IMR-90 (cell line): ENCODE measurements at regions not wholly inside any gene's neighbourhood (a gene's known extent, or its start where the extent isn't known, plus 50 kb on each side); places are given as distances from the start of the nearest gene placed in this dataset.

Experiments used
- ATAC-seq: fragments of 200-7000 bp; cut with Tn5 transposase; 2 replicates; pipeline ENCODE4 v1.9.1; 2020; ENCODE audit warnings: low read depth, mild to moderate bottlenecking, moderate library complexity
- BruUV-seq: library from RNA; stranded (reverse); fragments of 400-500 nt; replicated peaks from 2 replicates; lab custom pipeline; 2021; lab: Mats Ljungman, UMichigan
- CTCF ChIA-PET: fragments of 300-600 bp; formaldehyde crosslinking; extraction: SDS; loops from one replicate; lab custom pipeline; 2021; ENCODE audit warnings: antibody characterized with exemption; lab: Yijun Ruan, JAX
- POLR2A ChIA-PET: fragments of 300-600 bp; sonication (Branson Sonifier 250); formaldehyde crosslinking; loops from one replicate; lab custom pipeline; 2022; ENCODE audit warnings: antibody characterized with exemption; ENCODE audit not compliant: unreplicated experiment; lab: Charles Lee
- DNase-seq: peaks from one replicate; pipeline ENCODE4 v3.0.0; 2013
- H2AFZ ChIP-seq: replicated peaks from 2 replicates; pipeline ENCODE3; 2013; ENCODE audit warnings: low read length, mild to moderate bottlenecking; ENCODE audit not compliant: poor library complexity
- H2AK5ac ChIP-seq: 2 replicates; pipeline ENCODE4 v1.6.1; 2013; ENCODE audit warnings: low read depth, low read length, inconsistent platforms
- H2AK9ac ChIP-seq: replicated peaks from 2 replicates; pipeline ENCODE3; 2013; ENCODE audit warnings: mild to moderate bottlenecking, low read depth, low read length, moderate library complexity; ENCODE audit not compliant: poor library complexity
- H2BK120ac ChIP-seq: 2 replicates; pipeline ENCODE4 v1.6.1; 2013; ENCODE audit warnings: low read depth, low read length, inconsistent platforms
- H2BK15ac ChIP-seq: 3 replicates; pipeline ENCODE4 v1.6.1; 2013; ENCODE audit warnings: low read depth, low read length, inconsistent platforms
- H2BK20ac ChIP-seq: 2 replicates; pipeline ENCODE4 v1.6.1; 2013; ENCODE audit warnings: low read depth, mild to moderate bottlenecking, inconsistent platforms, low read length, moderate library complexity
- H2BK5ac ChIP-seq: 2 replicates; pipeline ENCODE4 v1.6.1; 2013; ENCODE audit warnings: mild to moderate bottlenecking, low read depth, low read length, inconsistent platforms; ENCODE audit not compliant: poor library complexity, severe bottlenecking
- H3K14ac ChIP-seq: replicated peaks from 2 replicates; pipeline ENCODE4 v1.6.1; 2013; ENCODE audit warnings: low read depth, low read length, inconsistent platforms
- H3K18ac ChIP-seq: 2 replicates; pipeline ENCODE4 v1.6.1; 2013; ENCODE audit warnings: low read depth, low read length, control low read depth
- H3K23ac ChIP-seq: 2 replicates; pipeline ENCODE4 v1.6.1; 2013; ENCODE audit warnings: low read depth, low read length, inconsistent platforms
- H3K27ac ChIP-seq: 2 replicates; pipeline ENCODE4 v1.5.1; 2013; ENCODE audit warnings: mild to moderate bottlenecking, control low read depth, low read length; ENCODE audit not compliant: insufficient read depth
- H3K27me3 ChIP-seq: 2 replicates; pipeline ENCODE4 v1.6.1; 2013; ENCODE audit warnings: low read length; ENCODE audit not compliant: control insufficient read depth, insufficient read depth
- H3K36me3 ChIP-seq: 2 replicates; pipeline ENCODE4 v1.6.1; 2013; ENCODE audit warnings: low read length, mixed read lengths; ENCODE audit not compliant: control insufficient read depth, insufficient read depth
- H3K4ac ChIP-seq: 2 replicates; pipeline ENCODE4 v1.6.1; 2013; ENCODE audit warnings: low read depth, low read length, inconsistent platforms
- H3K4me1 ChIP-seq: 2 replicates; pipeline ENCODE4 v1.6.1; 2013; ENCODE audit warnings: low read length, mixed read lengths; ENCODE audit not compliant: control insufficient read depth, insufficient read depth
- H3K4me2 ChIP-seq: 2 replicates; pipeline ENCODE4 v1.6.1; 2013; ENCODE audit warnings: low read depth, mild to moderate bottlenecking, control low read depth, low read length, moderate library complexity
- H3K4me3 ChIP-seq: 2 replicates; pipeline ENCODE4 v1.5.1; 2013; ENCODE audit warnings: low read depth, mild to moderate bottlenecking, control low read depth, low read length, moderate library complexity; ENCODE audit not compliant: insufficient read depth
- H3K56ac ChIP-seq: 2 replicates; pipeline ENCODE4 v1.6.1; 2013; ENCODE audit warnings: low read length, inconsistent platforms; ENCODE audit not compliant: insufficient read depth; ENCODE audit errors: extremely low read depth
- H3K79me1 ChIP-seq, 2 experiments: 2 replicates each; pipeline ENCODE4 v1.6.1; 2013; ENCODE audit warnings: low read length in 2 of 2, inconsistent platforms in 1 of 2, low read depth in 1 of 2
- H3K9ac ChIP-seq: 2 replicates; pipeline ENCODE4 v1.6.1; 2013; ENCODE audit warnings: low read depth, low read length, control low read depth
- H3K9me1 ChIP-seq: 2 replicates; pipeline ENCODE4 v1.6.1; 2013; ENCODE audit warnings: low read length, inconsistent platforms; ENCODE audit not compliant: insufficient read depth
- H3K9me3 ChIP-seq: 2 replicates; pipeline ENCODE4 v1.6.1; 2013; ENCODE audit warnings: low read length; ENCODE audit not compliant: control insufficient read depth, insufficient read depth
- H4K20me1 ChIP-seq: 2 replicates; pipeline ENCODE4 v1.6.1; 2013; ENCODE audit warnings: low read length, inconsistent platforms; ENCODE audit not compliant: insufficient read depth
- H4K5ac ChIP-seq: 2 replicates; pipeline ENCODE4 v1.6.1; 2013; ENCODE audit warnings: mild to moderate bottlenecking, low read depth, low read length, control low read depth
- H4K8ac ChIP-seq, 2 experiments: 2 replicates each; pipeline ENCODE4 v1.6.1; 2013; ENCODE audit warnings: low read depth in 2 of 2, low read length in 2 of 2, control low read depth in 1 of 2, inconsistent platforms in 1 of 2
- H4K91ac ChIP-seq: 2 replicates; pipeline ENCODE4 v1.6.1; 2013; ENCODE audit warnings: low read depth, low read length, inconsistent platforms; ENCODE audit not compliant: insufficient read depth
- BHLHE40 ChIP-seq: fragments of 150-350 bp; IDR thresholded peaks from 2 replicates; pipeline ENCODE4 v1.6.1; 2016; ENCODE audit warnings: mild to moderate bottlenecking, low read depth, low read length
- CEBPB ChIP-seq: IDR thresholded peaks from 2 replicates; pipeline ENCODE4 v1.6.1; 2012; ENCODE audit warnings: low read depth, low read length, improper control_type of control experiment
- CHD1 ChIP-seq: IDR thresholded peaks from 2 replicates; pipeline ENCODE4 v1.6.1; 2012; ENCODE audit warnings: low read depth, low read length, improper control_type of control experiment
- FOS ChIP-seq: fragments of 150-350 bp; IDR thresholded peaks from 2 replicates; pipeline ENCODE4 v1.6.1; 2016; ENCODE audit warnings: low read depth, low read length
- MAZ ChIP-seq: IDR thresholded peaks from 2 replicates; pipeline ENCODE4 v1.6.1; 2012; ENCODE audit warnings: low read depth, mild to moderate bottlenecking, low read length, improper control_type of control experiment, moderate library complexity, borderline replicate concordance
- NFE2L2 ChIP-seq: fragments of 150-350 bp; IDR thresholded peaks from 2 replicates; pipeline ENCODE4 v1.6.1; 2016; ENCODE audit warnings: low read depth, mild to moderate bottlenecking, low read length
- POLR2A ChIP-seq: IDR thresholded peaks from 2 replicates; pipeline ENCODE4 v1.6.1; 2012; ENCODE audit warnings: mild to moderate bottlenecking, low read depth, low read length
- RAD21 ChIP-seq: IDR thresholded peaks from 2 replicates; pipeline ENCODE4 v1.6.1; 2012; ENCODE audit warnings: low read length, improper control_type of control experiment
- WGBS, 2 experiments: methylation state at CpG; one replicate each; pipeline versions ENCODE4 v1.1.5 to v1.1.7; 2013; ENCODE audit warnings: missing lambda C conversion rate in 2 of 2; ENCODE audit not compliant: insufficient read length in 1 of 2; ENCODE audit errors: extremely low coverage in 2 of 2; 5-methylcytosine and 5-hydroxymethylcytosine counted together
- dilution Hi-C: fragments of 300-500 bp; cut with HindIII; formaldehyde crosslinking; loops from one replicate; pipeline ENCODE4 v1.14.3; 2018; ENCODE audit warnings: low sequenced_read_pairs; ENCODE audit not compliant: unreplicated experiment
- in situ Hi-C: fragments of 300-500 bp; cut with MboI; formaldehyde crosslinking; loops from 3 replicates; pipeline ENCODE4 v1.14.3; 2019; ENCODE audit warnings: low sequenced_read_pairs, inconsistent platforms, mixed read lengths
- intact Hi-C: fragments of 100-400 bp; cut with micrococcal nuclease; formaldehyde crosslinking; loops from 2 replicates; pipeline ENCODE4 v1.10.0; 2022

GRCh38 chr11:15700456-15700855 is 585.7 kb downstream of the INSC start:
- no peak overlapping the region for H3K56ac ChIP-seq
- no peak overlapping the region for H2AK9ac ChIP-seq
- H2AFZ ChIP-seq, result no peak overlapping the region
- H3K23ac ChIP-seq, result no peak overlapping the region
- no peaks in the 10 kb centered on the region for H3K36me3 ChIP-seq
- no peaks in the 10 kb centered on the region for H3K79me1 ChIP-seq
- dilution Hi-C loops (no loop called here), intact Hi-C loops (no loop called here), in situ Hi-C loops (no loop called here)
- no peak overlapping the region for H3K27ac ChIP-seq
- TF ChIP-seq RAD21 (no peak), MAZ (no peak), BHLHE40 (no peak), FOS (no peak), CHD1 (no peak), POLR2A (no peak), CEBPB (no peak), NFE2L2 (no peak)
- no peak overlapping the region for H3K18ac ChIP-seq
- no peak overlapping the region for H3K4ac ChIP-seq
- WGBS, 2 experiments, result no CpG with 5 or more reads among the region's 3 CpGs
- H2AK5ac ChIP-seq, result no peak overlapping the region
- H3K4me3 ChIP-seq, result no peak overlapping the region
- ChIA-PET POLR2A (no interaction called here), CTCF (interaction anchor here (0.6 kb wide), 1 partner anchor 400 kb away, joined by 3 read pairs; no protein-coding TSS in a partner anchor)
- ATAC-seq (no peak), DNase-seq (no peak)
- no peak overlapping the region for H2BK120ac ChIP-seq
- no peak overlapping the region for H3K4me2 ChIP-seq
- H3K9me3 ChIP-seq, result 0 out of 2 replicates have a peak, but pooled peaks cover 2% of the 10 kb centered on the region
- H3K9me1 ChIP-seq, result no peaks in the 10 kb centered on the region
- no peaks in the 10 kb centered on the region for H3K4me1 ChIP-seq
- H2BK5ac ChIP-seq, result no peak overlapping the region
- H4K20me1 ChIP-seq, result no peaks in the 10 kb centered on the region
- H4K5ac ChIP-seq, result no peak overlapping the region
- H2BK20ac ChIP-seq, result no peak overlapping the region
- no peak overlapping the region for H2BK15ac ChIP-seq
- BruUV-seq, result no TSS peak
- no peak overlapping the region for H4K91ac ChIP-seq
- H3K27me3 ChIP-seq, result no peaks in the 10 kb centered on the region
- H4K8ac ChIP-seq, result no peak overlapping the region
- no peak overlapping the region for H3K14ac ChIP-seq
- H3K9ac ChIP-seq, result no peak overlapping the region
